Panc1 (cell line): ENCODE measurements at regions not wholly inside any gene's neighbourhood (a gene's known extent, or its start where the extent isn't known, plus 50 kb on each side); places are given as distances from the start of the nearest gene placed in this dataset.
"Not testable (repeated sequence)": the region's sequence is repeated elsewhere in the genome, so short reads cannot be mapped to it uniquely, and the experiment has no call there.

Experiments
- POLR2AphosphoS5 ChIP-seq: IDR thresholded peaks from 2 replicates; pipeline ENCODE4 v1.6.1; 2012; ENCODE audit warnings: mild to moderate bottlenecking, low read depth, low read length, moderate library complexity
- TF ChIP-seq, protein P1 (sequence below): fragments of 450-650 bp; IDR thresholded peaks from 2 replicates; pipeline ENCODE4 v1.5.1; 2017; ENCODE audit warnings: mild to moderate bottlenecking
- TF ChIP-seq, protein P2 (sequence below), 2 experiments: IDR thresholded peaks; 2 replicates each; pipeline ENCODE4 v1.6.1; 2011 to 2012; ENCODE audit warnings: low read depth in 2 of 2, control low read depth in 1 of 2, low read length in 1 of 2, mild to moderate bottlenecking in 1 of 2, moderate library complexity in 1 of 2; ENCODE audit not compliant: insufficient read depth in 1 of 2

DNA sequence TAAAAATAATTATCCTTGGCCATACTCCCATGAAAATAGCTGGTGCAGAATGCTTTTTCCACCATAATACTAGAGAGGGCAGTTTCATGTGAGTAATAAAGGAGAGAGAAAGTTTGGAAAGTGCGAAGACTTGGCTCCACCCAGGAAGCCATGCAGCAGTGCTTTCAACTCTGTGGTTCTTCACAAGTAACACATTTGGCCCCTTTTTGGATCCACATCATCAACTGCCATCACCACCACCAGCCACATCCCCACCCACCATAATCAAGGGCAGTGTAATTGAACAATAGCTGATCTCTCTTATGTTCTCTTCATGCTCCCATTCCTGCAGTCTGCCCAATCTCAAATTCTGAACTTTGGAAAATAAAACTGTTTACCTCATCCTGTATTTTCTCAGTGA lies 637.3 kb downstream of the RPIA start:
- TF ChIP-seq POLR2AphosphoS5: not testable (repeated sequence)
- TF ChIP-seq, protein P1, sequence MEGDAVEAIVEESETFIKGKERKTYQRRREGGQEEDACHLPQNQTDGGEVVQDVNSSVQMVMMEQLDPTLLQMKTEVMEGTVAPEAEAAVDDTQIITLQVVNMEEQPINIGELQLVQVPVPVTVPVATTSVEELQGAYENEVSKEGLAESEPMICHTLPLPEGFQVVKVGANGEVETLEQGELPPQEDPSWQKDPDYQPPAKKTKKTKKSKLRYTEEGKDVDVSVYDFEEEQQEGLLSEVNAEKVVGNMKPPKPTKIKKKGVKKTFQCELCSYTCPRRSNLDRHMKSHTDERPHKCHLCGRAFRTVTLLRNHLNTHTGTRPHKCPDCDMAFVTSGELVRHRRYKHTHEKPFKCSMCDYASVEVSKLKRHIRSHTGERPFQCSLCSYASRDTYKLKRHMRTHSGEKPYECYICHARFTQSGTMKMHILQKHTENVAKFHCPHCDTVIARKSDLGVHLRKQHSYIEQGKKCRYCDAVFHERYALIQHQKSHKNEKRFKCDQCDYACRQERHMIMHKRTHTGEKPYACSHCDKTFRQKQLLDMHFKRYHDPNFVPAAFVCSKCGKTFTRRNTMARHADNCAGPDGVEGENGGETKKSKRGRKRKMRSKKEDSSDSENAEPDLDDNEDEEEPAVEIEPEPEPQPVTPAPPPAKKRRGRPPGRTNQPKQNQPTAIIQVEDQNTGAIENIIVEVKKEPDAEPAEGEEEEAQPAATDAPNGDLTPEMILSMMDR: not testable (repeated sequence)
- TF ChIP-seq, protein P2, sequence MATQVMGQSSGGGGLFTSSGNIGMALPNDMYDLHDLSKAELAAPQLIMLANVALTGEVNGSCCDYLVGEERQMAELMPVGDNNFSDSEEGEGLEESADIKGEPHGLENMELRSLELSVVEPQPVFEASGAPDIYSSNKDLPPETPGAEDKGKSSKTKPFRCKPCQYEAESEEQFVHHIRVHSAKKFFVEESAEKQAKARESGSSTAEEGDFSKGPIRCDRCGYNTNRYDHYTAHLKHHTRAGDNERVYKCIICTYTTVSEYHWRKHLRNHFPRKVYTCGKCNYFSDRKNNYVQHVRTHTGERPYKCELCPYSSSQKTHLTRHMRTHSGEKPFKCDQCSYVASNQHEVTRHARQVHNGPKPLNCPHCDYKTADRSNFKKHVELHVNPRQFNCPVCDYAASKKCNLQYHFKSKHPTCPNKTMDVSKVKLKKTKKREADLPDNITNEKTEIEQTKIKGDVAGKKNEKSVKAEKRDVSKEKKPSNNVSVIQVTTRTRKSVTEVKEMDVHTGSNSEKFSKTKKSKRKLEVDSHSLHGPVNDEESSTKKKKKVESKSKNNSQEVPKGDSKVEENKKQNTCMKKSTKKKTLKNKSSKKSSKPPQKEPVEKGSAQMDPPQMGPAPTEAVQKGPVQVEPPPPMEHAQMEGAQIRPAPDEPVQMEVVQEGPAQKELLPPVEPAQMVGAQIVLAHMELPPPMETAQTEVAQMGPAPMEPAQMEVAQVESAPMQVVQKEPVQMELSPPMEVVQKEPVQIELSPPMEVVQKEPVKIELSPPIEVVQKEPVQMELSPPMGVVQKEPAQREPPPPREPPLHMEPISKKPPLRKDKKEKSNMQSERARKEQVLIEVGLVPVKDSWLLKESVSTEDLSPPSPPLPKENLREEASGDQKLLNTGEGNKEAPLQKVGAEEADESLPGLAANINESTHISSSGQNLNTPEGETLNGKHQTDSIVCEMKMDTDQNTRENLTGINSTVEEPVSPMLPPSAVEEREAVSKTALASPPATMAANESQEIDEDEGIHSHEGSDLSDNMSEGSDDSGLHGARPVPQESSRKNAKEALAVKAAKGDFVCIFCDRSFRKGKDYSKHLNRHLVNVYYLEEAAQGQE (IDR thresholded peaks at IDR 0.05; ENCODE audit: insufficient read depth in 1 of 2, low read depth in 2 of 2, low read length in 1 of 2): not testable (repeated sequence)
